DMS79 (cell line): ENCODE measurements at regions not wholly inside any gene's neighbourhood (a gene's known extent, or its start where the extent isn't known, plus 50 kb on each side); places are given as distances from the start of the nearest gene placed in this dataset.
"Not testable (repeated sequence)": the region's sequence is repeated elsewhere in the genome, so short reads cannot be mapped to it uniquely, and the experiment has no call there.

Source experiments
- DNase-seq: peaks from one replicate; lab custom pipeline; 2025; lab: John Stamatoyannopoulos, UW

DNA sequence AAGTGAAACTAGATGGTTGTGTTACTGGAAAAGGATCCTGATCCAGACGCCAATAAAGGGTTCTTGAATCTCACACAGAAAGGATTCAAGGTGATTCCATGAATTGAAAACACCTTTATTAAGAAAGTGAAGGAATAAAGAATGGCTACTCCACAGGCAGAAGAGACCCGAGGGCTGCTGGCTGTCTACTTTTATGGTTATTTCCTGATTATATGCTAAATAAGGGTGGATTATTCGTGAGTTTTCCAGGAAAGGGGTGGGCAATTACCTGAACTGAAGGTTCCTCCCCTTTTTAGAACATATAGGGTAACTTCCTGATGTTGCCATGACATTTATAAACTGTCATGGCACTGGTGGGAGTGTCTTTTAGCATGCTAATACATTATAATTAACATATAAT, 50.9 kb upstream of the WARS2 start:
- DNase-seq, result no peak

- no peak for DNase-seq
Measured at GRCh38 chr1:119204197-119204960, 63.9 kb upstream of the WARS2 start.

DNA sequence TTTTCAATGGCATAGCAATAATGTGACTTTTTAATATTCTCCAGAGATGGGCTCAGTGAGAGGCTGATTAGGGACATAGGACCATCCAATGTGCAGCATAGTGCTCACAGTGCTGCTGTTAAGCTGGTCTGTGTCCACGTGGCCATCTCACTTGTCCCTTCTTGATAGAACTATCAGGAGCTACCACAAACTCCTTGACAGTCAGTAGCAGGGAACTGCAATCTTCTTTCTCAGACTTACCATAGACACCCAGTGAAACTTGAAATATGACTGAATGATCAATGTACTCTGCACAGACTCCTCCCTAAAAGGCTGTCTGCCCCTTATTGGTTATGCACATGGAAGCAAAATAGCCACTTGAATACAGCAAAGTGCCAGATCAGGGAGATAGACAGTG, 64.5 kb upstream of the WARS2 start:
- DNase-seq, result no peak

- no peak for DNase-seq
Measured at GRCh38 chr1:119209061-119209460, 68.6 kb upstream of the WARS2 start.

GRCh38 chr1:119209596-119210295, 69.3 kb upstream of the WARS2 start:
- no peak for DNase-seq

DNA sequence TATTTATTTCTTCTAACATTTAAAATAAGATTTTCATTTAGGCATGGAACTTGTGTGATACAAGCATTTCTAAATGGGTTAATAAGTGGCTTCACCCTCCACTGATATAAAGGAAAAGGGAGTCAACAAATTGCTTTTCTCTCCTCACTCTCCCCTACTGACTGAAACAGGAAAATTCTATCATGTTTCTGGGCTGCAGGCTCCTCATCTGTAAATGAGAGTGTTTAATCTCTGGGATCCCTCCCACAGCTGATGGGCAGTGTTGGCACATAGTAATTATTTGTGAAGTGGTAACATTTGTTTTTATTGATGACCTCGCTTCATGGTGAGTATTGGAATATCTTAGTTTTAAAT, 69.8 kb upstream of the WARS2 start:
- DNase-seq, result no peak

DNA sequence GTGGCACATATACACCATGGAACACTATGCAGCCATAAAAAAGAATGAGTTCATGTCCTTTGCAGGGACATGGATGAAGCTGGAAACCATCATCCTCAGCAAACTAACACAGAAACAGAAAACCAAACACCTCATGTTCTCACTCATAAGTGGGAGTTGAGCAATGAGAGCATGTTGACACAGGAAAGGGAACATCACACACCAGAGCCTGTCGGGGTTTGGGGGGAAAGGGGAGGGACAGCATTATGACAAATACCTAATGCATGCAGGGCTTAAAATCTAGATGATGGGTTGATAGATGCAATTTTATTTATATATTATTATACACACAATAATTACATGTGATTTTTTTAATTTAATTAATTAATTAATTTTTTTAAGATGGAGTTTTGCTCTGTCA, 72.8 kb upstream of the WARS2 start:
- not testable (repeated sequence) for DNase-seq

DNA sequence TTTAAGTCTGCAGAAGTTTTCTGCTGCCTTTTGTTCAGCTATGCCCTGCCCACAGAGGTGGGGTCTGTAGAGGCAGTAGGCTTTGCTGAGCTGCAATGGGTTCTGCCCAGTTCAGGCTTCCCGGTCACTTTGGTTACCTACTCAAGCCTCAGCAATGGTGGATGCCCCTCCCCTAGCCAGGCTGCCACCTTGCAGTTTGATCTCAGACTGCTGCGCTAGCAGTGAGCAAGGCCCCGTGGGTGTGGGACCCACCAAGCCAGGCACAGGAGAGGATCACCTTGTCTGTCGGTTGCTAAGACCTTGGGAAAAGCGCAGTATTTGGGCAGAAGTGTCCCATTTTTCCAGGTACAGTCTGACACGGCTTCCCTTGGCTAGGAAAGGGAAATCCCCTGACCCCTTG, 74.5 kb upstream of the WARS2 start:
- not testable (repeated sequence) for DNase-seq

- no peak for DNase-seq
Measured at GRCh38 chr1:119217309-119217828, 76.9 kb upstream of the WARS2 start.

GRCh38 chr1:119219711-119220110, 79.3 kb upstream of the WARS2 start:
- DNase-seq, result no peak

DNA sequence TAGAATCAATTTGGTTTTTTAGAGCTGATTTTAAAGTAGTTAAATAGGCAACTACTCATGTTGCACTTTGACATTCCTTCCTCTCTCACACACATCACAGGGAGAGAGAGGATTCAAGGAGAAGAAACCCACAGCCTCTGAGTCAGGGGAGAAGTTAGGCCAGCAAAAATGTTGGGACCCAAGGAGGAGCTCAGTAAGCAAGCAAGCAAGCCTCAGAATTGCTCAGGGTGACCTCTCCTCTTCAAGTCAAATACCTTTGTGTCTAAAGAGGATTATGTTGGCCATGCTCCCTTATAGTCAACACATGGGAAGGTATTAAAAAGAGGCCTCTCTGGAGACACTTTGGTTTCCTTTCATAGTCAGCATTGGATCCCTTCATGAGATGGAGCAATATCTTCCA, 80.5 kb upstream of the WARS2 start:
- no peak for DNase-seq

DNA sequence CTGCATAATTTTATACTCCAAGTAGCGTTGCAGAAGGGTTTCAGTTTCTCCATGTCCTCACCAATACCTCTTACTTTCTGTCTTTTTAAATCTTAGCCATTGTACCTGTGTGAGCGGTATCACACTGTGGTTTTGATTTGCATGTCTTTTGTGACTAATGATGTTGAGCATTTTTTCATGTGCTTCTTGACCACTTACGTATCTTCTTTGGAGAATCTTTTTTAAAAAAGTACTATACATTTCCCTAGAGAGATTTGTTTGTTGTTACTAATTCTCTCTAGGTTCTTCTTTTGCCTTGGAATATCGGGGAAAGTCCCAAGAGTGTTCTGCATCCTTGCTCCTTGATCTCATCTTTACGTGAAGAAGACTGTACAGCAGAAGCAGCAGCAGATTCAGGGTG, 81.8 kb upstream of the WARS2 start:
- no peak for DNase-seq

DNA sequence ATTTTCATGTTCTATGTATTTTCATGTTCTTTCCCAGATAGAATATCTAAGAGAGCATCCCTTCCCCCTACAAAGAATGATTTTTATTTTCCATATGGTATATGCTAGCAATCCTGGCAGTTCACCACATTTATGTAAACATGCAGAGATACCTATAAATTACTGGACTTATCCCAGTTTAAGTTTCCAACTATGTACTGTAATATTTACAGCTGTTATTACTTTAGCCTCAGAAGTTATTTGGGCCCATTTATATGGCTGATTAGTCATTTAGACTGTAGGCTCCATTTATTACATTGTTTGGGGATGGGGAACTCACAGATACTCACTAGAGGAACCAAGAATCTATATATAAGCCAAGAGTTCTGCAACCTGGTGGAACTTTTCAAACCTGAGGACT, 84.8 kb upstream of the WARS2 start:
- no peak for DNase-seq

DNA sequence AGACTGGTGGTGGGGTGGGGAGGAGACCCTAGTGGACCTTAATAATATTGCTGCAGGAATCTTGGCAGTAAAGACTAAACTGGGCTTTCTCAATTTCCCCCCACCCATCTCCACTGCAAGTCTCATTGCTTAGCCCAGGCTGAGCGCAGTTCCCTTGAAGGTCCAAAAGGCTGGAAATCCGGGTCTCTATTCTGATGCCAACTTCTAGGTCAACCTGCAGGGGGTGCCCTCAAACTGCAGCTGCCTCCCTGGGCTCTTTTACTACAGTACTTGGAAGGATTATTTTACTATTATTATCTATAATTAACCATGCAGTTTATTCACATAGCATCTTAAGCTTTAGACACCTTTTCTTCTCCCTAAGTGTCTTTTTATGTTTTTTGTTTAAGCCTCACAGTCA, 85.4 kb upstream of the WARS2 start:
- no peak for DNase-seq

DNA sequence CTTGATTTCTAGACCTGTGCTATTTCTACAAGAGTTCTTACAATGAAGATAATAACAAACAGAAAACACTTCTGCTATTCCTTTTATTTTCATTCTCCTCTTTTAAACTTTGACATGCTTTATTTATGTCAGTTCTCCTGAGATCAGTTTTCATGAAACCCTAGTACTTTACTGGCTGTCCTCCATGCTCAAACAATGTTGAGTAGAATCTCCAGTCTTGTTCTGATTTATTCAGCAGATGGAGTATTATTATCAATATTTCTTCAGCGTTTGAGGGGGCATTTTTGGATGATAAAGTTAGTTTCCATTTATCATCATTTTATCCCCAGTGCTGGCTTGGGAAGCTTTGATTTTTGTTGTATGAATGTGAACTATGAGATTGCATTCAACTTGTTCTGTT, 85.9 kb upstream of the WARS2 start:
- DNase-seq, result no peak

DNA sequence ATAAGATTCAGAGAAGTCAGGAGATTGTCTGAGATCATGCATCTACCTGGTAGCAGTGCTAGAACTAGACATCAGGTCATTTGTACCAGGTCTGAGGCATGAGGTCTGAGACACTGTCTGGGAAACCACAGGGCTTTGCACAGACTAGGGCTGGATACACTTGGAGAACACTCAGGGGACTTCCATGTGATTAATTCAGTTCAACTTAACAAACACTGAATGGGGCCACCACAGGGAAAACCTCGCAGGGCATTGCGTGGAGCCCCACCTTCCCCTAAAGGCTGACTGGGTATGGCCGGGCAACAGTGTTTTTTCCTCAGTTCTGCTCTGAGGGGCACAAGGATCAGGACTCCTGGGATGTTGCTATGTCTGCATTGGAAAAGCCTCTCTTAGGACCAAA, 86.5 kb upstream of the WARS2 start:
- no peak for DNase-seq

GRCh38 chr1:119227456-119227855, 87.0 kb upstream of the WARS2 start:
- DNase-seq, result no peak

DNA sequence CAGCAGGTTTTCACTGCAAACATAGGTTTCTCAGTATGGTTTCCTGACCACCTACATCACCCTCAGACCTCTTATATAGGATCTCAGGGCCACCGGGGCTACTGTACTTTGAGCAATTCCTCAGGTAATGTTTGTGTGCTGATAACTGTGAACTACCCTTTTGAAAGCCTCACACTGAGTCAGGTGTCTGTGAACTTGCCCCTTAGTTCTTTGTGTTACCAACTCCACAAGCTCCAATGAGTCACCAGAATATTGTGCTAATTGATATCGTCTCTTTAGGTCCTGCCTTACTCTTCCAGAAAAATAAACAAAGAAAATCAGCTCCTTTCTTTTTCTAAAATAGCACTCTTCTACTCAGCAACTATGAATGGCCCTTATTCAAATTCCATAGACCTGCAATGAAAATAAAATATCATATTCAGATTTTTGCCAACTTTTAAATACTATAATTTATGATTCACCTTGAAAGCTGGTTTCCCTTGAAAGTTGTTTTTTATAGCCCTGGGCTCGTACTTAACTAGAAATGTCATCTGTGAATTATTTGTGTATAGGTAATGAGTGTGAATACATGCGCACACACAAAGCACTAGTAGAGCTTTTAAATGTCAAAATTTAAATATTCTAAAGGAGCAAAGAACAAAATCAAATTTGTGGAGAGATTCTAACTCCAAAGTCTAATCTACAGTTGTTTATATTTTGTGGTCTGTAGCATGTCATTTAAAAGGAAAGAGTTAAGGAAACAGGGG, 88.1 kb upstream of the WARS2 start:
- no peak for DNase-seq

DNA sequence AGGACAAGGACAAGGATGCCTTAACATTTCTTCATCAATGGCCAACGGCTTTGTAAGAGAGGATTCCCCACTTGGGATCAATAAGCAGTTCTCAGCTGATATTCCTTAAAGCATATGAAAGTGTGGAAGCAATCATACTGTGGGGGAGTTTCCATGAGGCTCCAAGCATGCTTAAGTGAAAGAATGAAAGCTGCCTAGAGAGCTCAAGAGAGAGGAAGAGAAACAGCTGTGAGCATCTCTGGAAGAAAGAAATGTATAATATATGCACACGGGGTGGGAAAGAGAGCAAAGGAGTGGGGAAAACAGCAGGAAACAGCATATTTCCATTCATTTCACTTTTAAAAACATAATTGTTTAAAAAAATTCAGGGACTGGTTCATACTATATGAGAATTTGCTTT, 94.7 kb upstream of the WARS2 start:
- DNase-seq, result no peak

DNA sequence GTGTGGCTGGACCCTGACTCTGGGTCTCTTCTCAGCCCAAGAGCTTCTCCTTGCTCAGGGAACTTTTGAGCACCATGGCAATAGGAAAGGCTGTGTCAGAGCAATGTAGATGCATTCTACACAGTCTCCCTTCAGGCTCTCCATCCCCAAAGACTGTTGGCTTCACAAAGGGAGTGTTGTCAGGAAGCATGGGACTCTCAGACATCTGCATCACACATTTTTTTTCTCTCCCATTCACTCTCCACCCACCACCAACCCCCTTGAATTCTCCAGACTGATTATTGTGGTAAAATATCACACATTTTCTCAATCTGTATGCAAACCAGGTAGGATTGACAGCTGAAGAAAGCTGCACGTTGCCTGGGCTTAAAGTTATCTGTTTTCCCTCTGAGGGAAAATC, 105.4 kb upstream of the WARS2 start:
- DNase-seq, result no peak

- DNase-seq, result no peak
Measured at GRCh38 chr1:119249283-119249682, 108.8 kb upstream of the WARS2 start.

DNA sequence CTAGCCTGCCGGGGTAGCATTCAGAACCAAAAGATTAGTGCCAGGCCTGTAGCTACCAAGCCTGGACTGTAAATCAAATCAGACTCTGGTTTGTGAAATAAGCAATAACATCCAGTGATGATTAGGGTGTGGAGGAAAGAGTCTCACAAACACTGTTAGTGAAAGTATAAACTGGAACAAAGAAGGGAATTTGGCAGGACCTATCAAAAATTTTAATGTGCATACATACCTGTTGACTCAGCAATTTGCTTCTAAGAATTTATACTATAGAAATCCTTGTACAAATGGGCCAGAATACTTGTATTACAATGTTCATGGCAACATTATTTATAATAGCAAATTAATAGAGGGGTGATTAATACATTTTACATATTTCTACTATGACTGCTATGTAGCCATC, 109.8 kb upstream of the WARS2 start:
- DNase-seq, result no peak

DNA sequence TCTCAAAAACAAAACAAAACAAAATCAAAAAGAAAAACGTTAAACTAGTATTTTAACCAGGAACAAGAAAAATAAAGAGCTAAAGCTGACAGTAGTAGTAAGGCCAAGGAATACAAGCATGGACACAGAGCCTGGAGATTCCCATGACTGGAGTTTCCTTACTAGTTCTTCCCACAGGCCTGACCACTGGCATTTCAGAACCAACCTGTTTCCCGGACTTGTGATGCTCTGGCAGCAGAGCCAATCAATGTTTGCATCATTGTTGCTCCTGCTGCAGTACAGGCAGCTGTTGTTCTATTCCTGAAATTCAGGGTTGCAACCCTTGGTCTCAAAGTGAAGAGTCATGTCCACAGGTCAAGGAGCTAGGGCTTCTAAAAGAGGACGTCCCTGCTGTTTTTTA, 111.3 kb upstream of the WARS2 start:
- no peak for DNase-seq
